WI38 (cell line): ENCODE measurements at regions not wholly inside any gene's neighbourhood (a gene's known extent, or its start where the extent isn't known, plus 50 kb on each side); places are given as distances from the start of the nearest gene placed in this dataset.
"Not testable (repeated sequence)": the region's sequence is repeated elsewhere in the genome, so short reads cannot be mapped to it uniquely, and the experiment has no call there.

ENCODE experiments used
- H3K4me3 ChIP-seq: 2 replicates; pipeline ENCODE4 v1.5.1; 2011; ENCODE audit warnings: low read depth, mild to moderate bottlenecking, control low read depth, low read length
- CTCF ChIP-seq: IDR thresholded peaks from 2 replicates; pipeline ENCODE4 v1.5.1; 2012; ENCODE audit warnings: low read depth, mild to moderate bottlenecking, control low read depth, low read length

- no peak overlapping the region for H3K4me3 ChIP-seq
- no peak for TF ChIP-seq CTCF
Measured at GRCh38 chr6:81553216-81553615, 199.3 kb downstream of the TENT5A start.

GRCh38 chr6:81552644-81553043 lies 199.8 kb downstream of the TENT5A start:
- TF ChIP-seq CTCF: no peak

GRCh38 chr6:81547149-81547548 lies 205.3 kb downstream of the TENT5A start:
- no peak overlapping the region for H3K4me3 ChIP-seq
- no peak for TF ChIP-seq CTCF

More at GRCh38 chr6:81552644-81553043, 199.8 kb downstream of the TENT5A start:
- no peak overlapping the region for H3K4me3 ChIP-seq

GRCh38 chr6:81534934-81535465 lies 217.5 kb downstream of the TENT5A start:
- H3K4me3 ChIP-seq: no peak overlapping the region
- no peak for TF ChIP-seq CTCF

GRCh38 chr6:81531869-81532561 lies 220.5 kb downstream of the TENT5A start:
- no peak for TF ChIP-seq CTCF
- H3K4me3 ChIP-seq: no peak overlapping the region

GRCh38 chr6:81517455-81517854 lies 235.0 kb downstream of the TENT5A start:
- no peak overlapping the region for H3K4me3 ChIP-seq
- TF ChIP-seq CTCF: no peak

- no peak overlapping the region for H3K4me3 ChIP-seq
- TF ChIP-seq CTCF: no peak
Measured at GRCh38 chr6:81515562-81516453, 236.7 kb downstream of the TENT5A start.

GRCh38 chr6:81514195-81514594 lies 238.3 kb downstream of the TENT5A start:
- H3K4me3 ChIP-seq: not testable (repeated sequence)
